ENCODE measurements at regions not wholly inside any gene's neighbourhood (a gene's known extent, or its start where the extent isn't known, plus 50 kb on each side); places are given as distances from the start of the nearest gene placed in this dataset.

DNA sequence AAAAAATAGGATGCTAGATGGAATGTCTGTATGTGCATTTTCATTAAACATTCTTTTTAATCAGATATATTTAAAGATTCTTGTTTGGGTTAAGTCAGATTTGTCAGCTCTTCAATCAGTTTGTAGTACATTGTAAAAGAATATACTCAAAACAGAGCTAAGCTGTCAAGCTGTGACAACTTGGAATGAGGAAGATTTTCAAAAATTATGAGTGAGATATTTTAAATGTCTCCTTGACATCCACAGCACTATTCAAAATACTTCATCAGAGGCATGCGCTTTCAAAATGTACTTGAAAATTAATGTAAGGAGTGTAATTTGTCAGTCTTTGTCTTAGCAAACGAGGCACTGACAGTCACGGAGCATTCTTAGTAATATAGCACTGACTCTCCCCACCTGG, 182.0 kb downstream of the MAT2B start:
- Histone ChIP-seq H3K4me3 (ENCODE audit: low read length in 2 of 2) (no peak overlapping the region), H3K27me3 (ENCODE audit: control insufficient read depth in 2 of 2, insufficient read depth in 2 of 2, low read length in 2 of 2) (no peaks in the 10 kb centered on the region), H3K4me1 (ENCODE audit: control insufficient read depth in 2 of 2, insufficient read depth in 2 of 2, low read length in 2 of 2) (no peaks in the 10 kb centered on the region), H3K27ac (ENCODE audit: low read depth in 2 of 2, low read length in 2 of 2) (no peak overlapping the region), H3K9me3 (ENCODE audit: control insufficient read depth in 2 of 2, low read length in 2 of 2) (no peaks in the 10 kb centered on the region), H3K9ac (ENCODE audit: low read depth in 1 of 2, low read length in 2 of 2) (no peak overlapping the region), H3K36me3 (ENCODE audit: control insufficient read depth in 2 of 2, insufficient read depth in 2 of 2, low read length in 2 of 2) (no peaks in the 10 kb centered on the region)

GRCh38 chr5:163692091-163692490, 186.7 kb downstream of the MAT2B start:
- Histone ChIP-seq H3K27me3 (ENCODE audit: control insufficient read depth in 2 of 2, insufficient read depth in 2 of 2, low read length in 2 of 2) (no peaks in the 10 kb centered on the region), H3K27ac (ENCODE audit: low read depth in 2 of 2, low read length in 2 of 2) (no peak overlapping the region), H3K9ac (ENCODE audit: low read depth in 1 of 2, low read length in 2 of 2) (no peak overlapping the region), H3K9me3 (ENCODE audit: control insufficient read depth in 2 of 2, low read length in 2 of 2) (no peaks in the 10 kb centered on the region), H3K36me3 (ENCODE audit: control insufficient read depth in 2 of 2, insufficient read depth in 2 of 2, low read length in 2 of 2) (no peaks in the 10 kb centered on the region), H3K4me1 (ENCODE audit: control insufficient read depth in 2 of 2, insufficient read depth in 2 of 2, low read length in 2 of 2) (no peaks in the 10 kb centered on the region), H3K4me3 (ENCODE audit: low read length in 2 of 2) (no peak overlapping the region)

- H3K27me3 ChIP-seq (ENCODE audit: control insufficient read depth in 2 of 2, insufficient read depth in 2 of 2, low read length in 2 of 2): no peaks in the 10 kb centered on the region
- H3K36me3 ChIP-seq (ENCODE audit: control insufficient read depth in 2 of 2, insufficient read depth in 2 of 2, low read length in 2 of 2): no peaks in the 10 kb centered on the region
- no peaks in the 10 kb centered on the region for H3K9me3 ChIP-seq (ENCODE audit: control insufficient read depth in 2 of 2, low read length in 2 of 2)
- no peak overlapping the region for H3K9ac ChIP-seq (ENCODE audit: low read depth in 1 of 2, low read length in 2 of 2)
- no peak overlapping the region for H3K27ac ChIP-seq (ENCODE audit: low read depth in 2 of 2, low read length in 2 of 2)
- H3K4me1 ChIP-seq (ENCODE audit: control insufficient read depth in 2 of 2, insufficient read depth in 2 of 2, low read length in 2 of 2): no peaks in the 10 kb centered on the region
- H3K4me3 ChIP-seq (ENCODE audit: low read length in 2 of 2): no peak overlapping the region
Measured at GRCh38 chr5:163695830-163696578, 190.6 kb downstream of the MAT2B start.

DNA sequence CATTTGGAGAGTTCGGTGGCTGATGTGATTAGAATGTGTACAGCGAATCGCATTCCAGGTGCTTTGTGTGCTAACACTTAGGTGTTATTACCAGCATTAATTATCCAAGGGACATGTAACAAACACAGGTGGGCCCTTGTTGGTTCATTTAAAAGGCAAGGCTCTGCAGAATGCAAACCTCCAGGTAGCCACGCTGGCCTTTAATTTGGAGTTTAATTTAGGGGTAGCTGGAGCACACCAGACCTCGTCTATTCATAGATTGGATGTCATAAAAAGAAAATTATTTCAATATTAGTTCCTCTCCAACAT, 191.1 kb downstream of the MAT2B start:
- Histone ChIP-seq H3K4me1 (ENCODE audit: control insufficient read depth in 2 of 2, insufficient read depth in 2 of 2, low read length in 2 of 2) (no peaks in the 10 kb centered on the region), H3K27ac (ENCODE audit: low read depth in 2 of 2, low read length in 2 of 2) (no peak overlapping the region), H3K4me3 (ENCODE audit: low read length in 2 of 2) (no peak overlapping the region), H3K9ac (ENCODE audit: low read depth in 1 of 2, low read length in 2 of 2) (no peak overlapping the region), H3K27me3 (ENCODE audit: control insufficient read depth in 2 of 2, insufficient read depth in 2 of 2, low read length in 2 of 2) (no peaks in the 10 kb centered on the region), H3K36me3 (ENCODE audit: control insufficient read depth in 2 of 2, insufficient read depth in 2 of 2, low read length in 2 of 2) (no peaks in the 10 kb centered on the region), H3K9me3 (ENCODE audit: control insufficient read depth in 2 of 2, low read length in 2 of 2) (no peaks in the 10 kb centered on the region)

DNA sequence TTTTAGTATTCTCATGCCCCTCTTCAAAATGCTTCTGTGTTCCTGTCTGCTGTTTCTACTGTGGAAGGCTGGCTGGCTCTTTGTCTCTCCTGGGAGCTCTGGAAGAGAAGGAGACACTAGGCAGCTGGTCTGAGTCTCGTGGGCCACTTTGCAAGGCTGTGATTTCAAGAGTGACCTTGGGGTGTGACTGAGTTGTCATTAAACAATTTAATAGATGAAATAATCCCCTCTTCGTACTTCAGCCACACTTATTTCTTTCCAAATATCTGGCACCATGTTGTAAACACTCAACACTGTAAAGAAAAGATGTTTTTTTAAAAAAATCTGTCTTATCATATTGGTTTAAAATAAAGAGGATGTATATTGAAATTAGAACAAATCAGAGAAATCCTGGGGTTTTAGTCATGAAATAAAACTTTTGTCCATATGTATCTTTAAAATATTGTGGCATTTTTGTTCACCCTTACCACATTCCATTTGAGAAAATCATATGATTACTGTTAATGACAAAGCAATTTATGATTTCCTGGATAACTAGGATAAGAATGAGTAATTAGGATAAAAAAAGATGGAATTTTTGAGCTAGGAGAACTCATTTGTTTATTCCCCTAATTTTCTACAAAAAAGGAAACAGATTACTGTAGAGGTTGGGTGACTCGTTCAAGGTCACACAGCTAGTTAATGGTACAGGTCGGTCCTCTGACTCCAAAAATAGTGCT, 200.8 kb downstream of the MAT2B start:
- Histone ChIP-seq H3K9me3 (ENCODE audit: control insufficient read depth in 2 of 2, low read length in 2 of 2) (no peaks in the 10 kb centered on the region), H3K4me1 (ENCODE audit: control insufficient read depth in 2 of 2, insufficient read depth in 2 of 2, low read length in 2 of 2) (no peaks in the 10 kb centered on the region), H3K4me3 (ENCODE audit: low read length in 2 of 2) (no peak overlapping the region), H3K36me3 (ENCODE audit: control insufficient read depth in 2 of 2, insufficient read depth in 2 of 2, low read length in 2 of 2) (no peaks in the 10 kb centered on the region), H3K27ac (ENCODE audit: low read depth in 2 of 2, low read length in 2 of 2) (no peak overlapping the region), H3K27me3 (ENCODE audit: control insufficient read depth in 2 of 2, insufficient read depth in 2 of 2, low read length in 2 of 2) (no peaks in the 10 kb centered on the region), H3K9ac (ENCODE audit: low read depth in 1 of 2, low read length in 2 of 2) (no peak overlapping the region)

DNA sequence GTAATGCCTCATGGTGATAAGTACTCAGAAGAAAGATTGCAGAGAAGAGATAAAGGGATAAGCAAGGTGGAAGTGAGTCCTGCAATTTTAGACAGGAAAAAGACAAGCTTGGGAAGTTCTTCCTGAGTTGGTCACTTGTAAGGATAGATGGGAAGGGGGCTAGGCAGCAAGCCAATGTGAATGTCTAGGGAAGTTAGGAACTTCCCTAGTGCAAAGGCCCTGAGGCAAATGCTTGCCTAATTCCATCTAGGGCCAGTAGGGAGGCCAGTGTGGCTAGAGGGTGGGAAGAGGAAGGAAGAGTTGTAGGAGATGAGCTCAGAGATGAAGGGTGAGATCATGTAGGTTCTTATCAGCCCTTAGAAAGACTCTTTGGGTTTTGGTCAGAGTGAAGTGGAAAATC, 206.6 kb downstream of the MAT2B start:
- Histone ChIP-seq H3K4me1 (ENCODE audit: control insufficient read depth in 2 of 2, insufficient read depth in 2 of 2, low read length in 2 of 2) (no peaks in the 10 kb centered on the region), H3K27me3 (ENCODE audit: control insufficient read depth in 2 of 2, insufficient read depth in 2 of 2, low read length in 2 of 2) (no peaks in the 10 kb centered on the region), H3K36me3 (ENCODE audit: control insufficient read depth in 2 of 2, insufficient read depth in 2 of 2, low read length in 2 of 2) (no peaks in the 10 kb centered on the region)

DNA sequence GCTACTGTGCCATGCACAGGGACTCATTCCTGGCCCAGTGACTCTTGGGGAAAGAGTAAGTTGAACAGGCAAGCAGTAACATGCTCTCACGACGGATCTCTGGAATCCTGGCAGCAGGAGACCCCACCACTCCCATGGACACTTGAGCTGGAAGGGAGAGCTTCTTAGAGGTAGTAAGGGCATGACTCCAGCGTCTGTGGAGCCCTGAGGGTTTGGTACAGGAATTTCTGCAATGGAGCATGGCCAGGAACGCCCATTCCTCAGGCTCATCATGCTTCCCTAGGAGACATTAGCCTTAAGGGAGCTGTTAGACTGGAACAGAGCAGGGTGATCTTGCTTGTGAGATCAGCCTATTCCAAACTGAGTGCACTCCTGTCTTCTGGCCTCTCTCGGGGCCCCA, 212.9 kb downstream of the MAT2B start:
- Histone ChIP-seq H3K4me3 (ENCODE audit: low read length in 2 of 2) (no peak overlapping the region), H3K27ac (ENCODE audit: low read depth in 2 of 2, low read length in 2 of 2) (no peak overlapping the region), H3K27me3 (ENCODE audit: control insufficient read depth in 2 of 2, insufficient read depth in 2 of 2, low read length in 2 of 2) (no peaks in the 10 kb centered on the region), H3K4me1 (ENCODE audit: control insufficient read depth in 2 of 2, insufficient read depth in 2 of 2, low read length in 2 of 2) (no peaks in the 10 kb centered on the region), H3K9me3 (ENCODE audit: control insufficient read depth in 2 of 2, low read length in 2 of 2) (no peaks in the 10 kb centered on the region), H3K36me3 (ENCODE audit: control insufficient read depth in 2 of 2, insufficient read depth in 2 of 2, low read length in 2 of 2) (no peaks in the 10 kb centered on the region), H3K9ac (ENCODE audit: low read depth in 1 of 2, low read length in 2 of 2) (no peak overlapping the region)

More for the DNA sequence above, 206.6 kb downstream of the MAT2B start:
- H3K4me3 ChIP-seq (ENCODE audit: low read length in 2 of 2): no peak overlapping the region
- H3K9me3 ChIP-seq (ENCODE audit: control insufficient read depth in 2 of 2, low read length in 2 of 2): no peaks in the 10 kb centered on the region
- no peak overlapping the region for H3K27ac ChIP-seq (ENCODE audit: low read depth in 2 of 2, low read length in 2 of 2)
- no peak overlapping the region for H3K9ac ChIP-seq (ENCODE audit: low read depth in 1 of 2, low read length in 2 of 2)

- Histone ChIP-seq H3K9me3 (ENCODE audit: control insufficient read depth in 2 of 2, low read length in 2 of 2) (no peaks in the 10 kb centered on the region), H3K36me3 (ENCODE audit: control insufficient read depth in 2 of 2, insufficient read depth in 2 of 2, low read length in 2 of 2) (no peaks in the 10 kb centered on the region), H3K27ac (ENCODE audit: low read depth in 2 of 2, low read length in 2 of 2) (no peak overlapping the region), H3K9ac (ENCODE audit: low read depth in 1 of 2, low read length in 2 of 2) (no peak overlapping the region), H3K4me3 (ENCODE audit: low read length in 2 of 2) (no peak overlapping the region), H3K27me3 (ENCODE audit: control insufficient read depth in 2 of 2, insufficient read depth in 2 of 2, low read length in 2 of 2) (no peaks in the 10 kb centered on the region), H3K4me1 (ENCODE audit: control insufficient read depth in 2 of 2, insufficient read depth in 2 of 2, low read length in 2 of 2) (no peaks in the 10 kb centered on the region)
Measured at GRCh38 chr5:163724305-163724704, 218.9 kb downstream of the MAT2B start.

GRCh38 chr5:163727028-163727427, 221.6 kb downstream of the MAT2B start:
- no peak overlapping the region for H3K27ac ChIP-seq (ENCODE audit: low read depth in 2 of 2, low read length in 2 of 2)
- H3K9ac ChIP-seq (ENCODE audit: low read depth in 1 of 2, low read length in 2 of 2): no peak overlapping the region
- no peak overlapping the region for H3K4me3 ChIP-seq (ENCODE audit: low read length in 2 of 2)
- no peaks in the 10 kb centered on the region for H3K9me3 ChIP-seq (ENCODE audit: control insufficient read depth in 2 of 2, low read length in 2 of 2)
- H3K27me3 ChIP-seq (ENCODE audit: control insufficient read depth in 2 of 2, insufficient read depth in 2 of 2, low read length in 2 of 2): no peaks in the 10 kb centered on the region
- H3K4me1 ChIP-seq (ENCODE audit: control insufficient read depth in 2 of 2, insufficient read depth in 2 of 2, low read length in 2 of 2): no peaks in the 10 kb centered on the region
- H3K36me3 ChIP-seq (ENCODE audit: control insufficient read depth in 2 of 2, insufficient read depth in 2 of 2, low read length in 2 of 2): no peaks in the 10 kb centered on the region

GRCh38 chr5:163730206-163730756, 224.9 kb downstream of the MAT2B start:
- Histone ChIP-seq H3K36me3 (ENCODE audit: control insufficient read depth in 2 of 2, insufficient read depth in 2 of 2, low read length in 2 of 2) (no peaks in the 10 kb centered on the region), H3K4me1 (ENCODE audit: control insufficient read depth in 2 of 2, insufficient read depth in 2 of 2, low read length in 2 of 2) (no peaks in the 10 kb centered on the region), H3K9ac (ENCODE audit: low read depth in 1 of 2, low read length in 2 of 2) (no peak overlapping the region), H3K27ac (ENCODE audit: low read depth in 2 of 2, low read length in 2 of 2) (no peak overlapping the region), H3K9me3 (ENCODE audit: control insufficient read depth in 2 of 2, low read length in 2 of 2) (no peaks in the 10 kb centered on the region), H3K27me3 (ENCODE audit: control insufficient read depth in 2 of 2, insufficient read depth in 2 of 2, low read length in 2 of 2) (no peaks in the 10 kb centered on the region), H3K4me3 (ENCODE audit: low read length in 2 of 2) (no peak overlapping the region)

Measured in mucosa of rectum (tissue), 2 donors.